ENCODE measurements at regions not wholly inside any gene's neighbourhood (a gene's known extent, or its start where the extent isn't known, plus 50 kb on each side); places are given as distances from the start of the nearest gene placed in this dataset.

- TF ChIP-seq EZH2 (IDR thresholded peaks at IDR 0.05; ENCODE audit: low read length) (no peak), CTCF (optimal IDR thresholded peaks at IDR 0.05 in 1 of 3, IDR thresholded peaks at IDR 0.05 in 1 of 3, conservative IDR thresholded peaks at IDR 0.05 in 1 of 3; ENCODE audit: extremely low read depth in 1 of 3, insufficient read depth in 2 of 3, low read length in 3 of 3) (no peak)
- dilution Hi-C loops (cut with MboI; ENCODE audit: extremely low pct_ligation_motif_present, low sequenced_read_pairs), result no loop called here
- Histone ChIP-seq H3K9me1 (ENCODE audit: control insufficient read depth, extremely low read depth, insufficient read depth, low read length) (no peaks in the 10 kb centered on the region), H3K9ac (ENCODE audit: control insufficient read depth, extremely low read depth, insufficient read depth, low read length) (no peak overlapping the region), H3K4me2 (ENCODE audit: control insufficient read depth, extremely low read depth, insufficient read depth, low read depth, low read length) (no peak overlapping the region), H3K36me3 (ENCODE audit: control insufficient read depth in 2 of 2, extremely low read depth in 1 of 2, insufficient read depth in 2 of 2, low read length in 2 of 2) (no peaks in the 10 kb centered on the region), H3K4me3 (ENCODE audit: control insufficient read depth in 2 of 3, extremely low read depth in 1 of 3, insufficient read depth in 2 of 3, low read depth in 1 of 3, low read length in 3 of 3) (no peak overlapping the region), H3K9me3 (ENCODE audit: control insufficient read depth, low read depth, low read length) (no peaks in the 10 kb centered on the region), H3K4me1 (ENCODE audit: control insufficient read depth, extremely low read depth, insufficient read depth, low read length) (peaks cover 4% of the 10 kb centered on the region), H3K79me2 (ENCODE audit: control insufficient read depth, insufficient read depth, low read length) (no peaks in the 10 kb centered on the region), H2AFZ (ENCODE audit: control insufficient read depth, low read length) (no peak overlapping the region), H4K20me1 (ENCODE audit: control insufficient read depth, extremely low read depth, insufficient read depth, low read length) (no peaks in the 10 kb centered on the region), H3K27me3 (ENCODE audit: control insufficient read depth, extremely low read depth, insufficient read depth, low read length) (peaks cover 10% of the 10 kb centered on the region), H3K27ac (ENCODE audit: control insufficient read depth, insufficient read depth, low read length) (no peak overlapping the region)
- no peak for DNase-seq (ENCODE audit: low read depth, low spot score)
- FAIRE-seq, result no peak
Observed at GRCh38 chr6:149132336-149132735, 185.2 kb upstream of the TAB2 start.

DNA sequence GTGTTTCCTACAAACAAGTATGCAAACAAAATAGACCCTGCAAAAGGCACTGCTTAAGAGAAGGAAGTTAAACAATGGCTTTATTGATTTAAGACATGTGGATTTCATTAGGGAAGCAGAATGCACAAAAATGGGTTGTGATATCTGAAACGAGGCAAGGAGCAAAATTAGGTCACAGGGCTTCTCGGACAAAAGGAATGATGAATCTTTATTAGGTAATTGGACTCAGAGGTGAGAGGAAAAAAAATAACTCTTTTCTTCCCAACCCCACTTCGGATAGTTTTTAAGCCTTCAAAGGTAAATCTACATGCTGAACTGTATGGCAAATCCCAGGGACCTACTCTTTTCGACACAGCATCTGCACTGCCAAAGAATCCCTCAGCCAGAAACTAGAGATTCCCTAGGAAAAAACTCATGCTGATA lies 183.0 kb upstream of the TAB2 start:
- Histone ChIP-seq H2AFZ (ENCODE audit: control insufficient read depth, low read length) (no peak overlapping the region), H3K79me2 (ENCODE audit: control insufficient read depth, insufficient read depth, low read length) (no peaks in the 10 kb centered on the region), H3K27me3 (ENCODE audit: control insufficient read depth, extremely low read depth, insufficient read depth, low read length) (peaks cover 10% of the 10 kb centered on the region), H3K4me1 (ENCODE audit: control insufficient read depth, extremely low read depth, insufficient read depth, low read length) (peaks cover 1% of the 10 kb centered on the region), H4K20me1 (ENCODE audit: control insufficient read depth, extremely low read depth, insufficient read depth, low read length) (no peaks in the 10 kb centered on the region), H3K4me2 (ENCODE audit: control insufficient read depth, extremely low read depth, insufficient read depth, low read depth, low read length) (no peak overlapping the region), H3K9me3 (ENCODE audit: control insufficient read depth, low read depth, low read length) (no peaks in the 10 kb centered on the region), H3K4me3 (ENCODE audit: control insufficient read depth in 2 of 3, extremely low read depth in 1 of 3, insufficient read depth in 2 of 3, low read depth in 1 of 3, low read length in 3 of 3) (no peak overlapping the region), H3K36me3 (ENCODE audit: control insufficient read depth in 2 of 2, extremely low read depth in 1 of 2, insufficient read depth in 2 of 2, low read length in 2 of 2) (no peaks in the 10 kb centered on the region), H3K27ac (ENCODE audit: control insufficient read depth, insufficient read depth, low read length) (no peak overlapping the region), H3K9me1 (ENCODE audit: control insufficient read depth, extremely low read depth, insufficient read depth, low read length) (peaks cover 3% of the 10 kb centered on the region), H3K9ac (ENCODE audit: control insufficient read depth, extremely low read depth, insufficient read depth, low read length) (no peak overlapping the region)
- TF ChIP-seq CTCF (optimal IDR thresholded peaks at IDR 0.05 in 1 of 3, IDR thresholded peaks at IDR 0.05 in 1 of 3, conservative IDR thresholded peaks at IDR 0.05 in 1 of 3; ENCODE audit: extremely low read depth in 1 of 3, insufficient read depth in 2 of 3, low read length in 3 of 3) (no peak), EZH2 (IDR thresholded peaks at IDR 0.05; ENCODE audit: low read length) (no peak)
- no peak for DNase-seq (ENCODE audit: low read depth, low spot score)
- dilution Hi-C loops (cut with MboI; ENCODE audit: extremely low pct_ligation_motif_present, low sequenced_read_pairs), result no loop called here
- FAIRE-seq, result no peak

Data from keratinocyte (primary cell).